ENCODE measurements at regions not wholly inside any gene's neighbourhood (a gene's known extent, or its start where the extent isn't known, plus 50 kb on each side); places are given as distances from the start of the nearest gene placed in this dataset.

DNA sequence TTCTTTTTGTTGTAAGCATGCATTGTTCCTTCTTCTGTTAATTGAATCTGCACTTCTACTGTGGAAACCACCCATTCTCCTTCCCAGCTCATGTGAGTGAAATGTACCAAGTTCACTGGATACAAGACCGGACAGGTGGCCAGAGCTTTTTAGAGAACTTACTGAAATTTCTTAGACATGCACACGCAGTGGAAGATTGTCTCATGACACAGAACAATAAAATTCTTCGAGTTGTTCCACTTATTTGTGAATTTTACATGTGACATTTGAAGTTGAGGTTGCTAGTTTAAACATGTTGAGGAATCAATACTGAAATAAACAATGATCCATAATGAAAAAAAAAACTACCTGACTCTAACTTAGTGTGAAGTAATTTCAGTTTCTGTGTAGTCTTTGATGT lies 568.0 kb downstream of the TECRL start:
- no peaks in the 10 kb centered on the region for H3K79me2 ChIP-seq (replicated peaks; ENCODE audit: insufficient read depth)
- H3K36me3 Mint-ChIP-seq (ENCODE audit: low read depth), result no peaks in the 10 kb centered on the region
- H3K4me3 Mint-ChIP-seq, result no peak overlapping the region
- no peaks in the 10 kb centered on the region for H3K4me1 Mint-ChIP-seq
- no peak overlapping the region for H2AFZ ChIP-seq
- DNase-seq (ENCODE audit: low spot score), result no peak
- no peak for ATAC-seq
- no peaks in the 10 kb centered on the region for H3F3A ChIP-seq (replicated peaks; ENCODE audit: low read depth)
- H3K27me3 ChIP-seq (ENCODE audit: insufficient read depth), result no peaks in the 10 kb centered on the region
- H3K9me3 Mint-ChIP-seq, result no peaks in the 10 kb centered on the region
- no peak overlapping the region for H3K27ac Mint-ChIP-seq
- no peak overlapping the region for H3K4me2 ChIP-seq
- TF ChIP-seq, protein P1, sequence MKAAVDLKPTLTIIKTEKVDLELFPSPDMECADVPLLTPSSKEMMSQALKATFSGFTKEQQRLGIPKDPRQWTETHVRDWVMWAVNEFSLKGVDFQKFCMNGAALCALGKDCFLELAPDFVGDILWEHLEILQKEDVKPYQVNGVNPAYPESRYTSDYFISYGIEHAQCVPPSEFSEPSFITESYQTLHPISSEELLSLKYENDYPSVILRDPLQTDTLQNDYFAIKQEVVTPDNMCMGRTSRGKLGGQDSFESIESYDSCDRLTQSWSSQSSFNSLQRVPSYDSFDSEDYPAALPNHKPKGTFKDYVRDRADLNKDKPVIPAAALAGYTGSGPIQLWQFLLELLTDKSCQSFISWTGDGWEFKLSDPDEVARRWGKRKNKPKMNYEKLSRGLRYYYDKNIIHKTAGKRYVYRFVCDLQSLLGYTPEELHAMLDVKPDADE (IDR thresholded peaks at IDR 0.05), result no peak
- no peak overlapping the region for H3K27ac ChIP-seq (ENCODE audit: low read depth)
- no peaks in the 10 kb centered on the region for H3K4me1 ChIP-seq (ENCODE audit: insufficient read depth)
- H3K9me2 ChIP-seq (ENCODE audit: insufficient read depth), result no peaks in the 10 kb centered on the region
- no peaks in the 10 kb centered on the region for H3K36me3 ChIP-seq (ENCODE audit: insufficient read depth)
- no peak overlapping the region for H3K4me3 ChIP-seq
- H3K27me3 Mint-ChIP-seq (ENCODE audit: insufficient read depth, low read depth, poor library complexity), result peaks cover 2% of the 10 kb centered on the region
- no peaks in the 10 kb centered on the region for H4K20me1 ChIP-seq (replicated peaks; ENCODE audit: insufficient read depth)

DNA sequence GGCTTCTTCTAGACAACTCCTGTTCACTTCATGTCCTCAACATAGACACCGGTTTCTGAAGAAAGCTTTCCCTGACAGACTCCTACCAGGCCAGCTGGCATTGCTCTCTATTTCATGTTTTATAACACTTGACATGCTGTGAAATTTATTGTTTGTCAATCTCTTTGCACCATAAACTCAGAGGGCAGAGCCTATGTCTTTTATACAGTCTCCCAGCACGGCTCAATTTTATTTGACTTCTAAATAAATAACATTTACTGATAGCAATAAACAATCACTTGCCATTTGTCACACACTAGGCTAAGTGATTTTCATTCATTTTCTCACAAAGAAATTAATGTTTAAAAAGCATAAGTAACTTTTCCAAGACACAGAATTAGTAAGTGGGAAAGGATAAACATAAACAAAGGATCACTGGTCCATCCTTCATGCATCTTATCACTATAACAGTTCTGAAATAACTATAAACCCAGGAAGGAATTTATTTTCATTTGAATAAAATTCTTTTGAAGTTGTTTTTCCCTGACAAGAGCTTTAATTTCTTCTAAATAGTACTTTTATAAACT lies 577.6 kb downstream of the TECRL start:
- Histone ChIP-seq H3F3A (replicated peaks; ENCODE audit: low read depth) (no peaks in the 10 kb centered on the region), H3K27ac (ENCODE audit: low read depth) (no peak overlapping the region), H3K9me2 (ENCODE audit: insufficient read depth) (no peaks in the 10 kb centered on the region), H3K4me1 (ENCODE audit: insufficient read depth) (no peaks in the 10 kb centered on the region; the same call in 1 of the 2 replicates), H3K4me2 (no peak overlapping the region), H2AFZ (no peak overlapping the region), H4K20me1 (replicated peaks; ENCODE audit: insufficient read depth) (no peaks in the 10 kb centered on the region), H3K4me3 (no peak overlapping the region), H3K27me3 (ENCODE audit: insufficient read depth) (no peaks in the 10 kb centered on the region), H3K36me3 (ENCODE audit: insufficient read depth) (no peaks in the 10 kb centered on the region), H3K79me2 (replicated peaks; ENCODE audit: insufficient read depth) (no peaks in the 10 kb centered on the region)
- Mint-ChIP-seq H3K4me3 (no peak overlapping the region), H3K4me1 (peaks cover 7% of the 10 kb centered on the region; the same call in 2 of the 3 replicates), H3K9me3 (no peaks in the 10 kb centered on the region), H3K27me3 (ENCODE audit: insufficient read depth, low read depth, poor library complexity) (peaks cover under 1% of the 10 kb centered on the region), H3K36me3 (ENCODE audit: low read depth) (no peaks in the 10 kb centered on the region), H3K27ac (no peak overlapping the region)
- ATAC-seq, result no peak
- no peak for DNase-seq (ENCODE audit: low spot score)
- TF ChIP-seq, protein P2, sequence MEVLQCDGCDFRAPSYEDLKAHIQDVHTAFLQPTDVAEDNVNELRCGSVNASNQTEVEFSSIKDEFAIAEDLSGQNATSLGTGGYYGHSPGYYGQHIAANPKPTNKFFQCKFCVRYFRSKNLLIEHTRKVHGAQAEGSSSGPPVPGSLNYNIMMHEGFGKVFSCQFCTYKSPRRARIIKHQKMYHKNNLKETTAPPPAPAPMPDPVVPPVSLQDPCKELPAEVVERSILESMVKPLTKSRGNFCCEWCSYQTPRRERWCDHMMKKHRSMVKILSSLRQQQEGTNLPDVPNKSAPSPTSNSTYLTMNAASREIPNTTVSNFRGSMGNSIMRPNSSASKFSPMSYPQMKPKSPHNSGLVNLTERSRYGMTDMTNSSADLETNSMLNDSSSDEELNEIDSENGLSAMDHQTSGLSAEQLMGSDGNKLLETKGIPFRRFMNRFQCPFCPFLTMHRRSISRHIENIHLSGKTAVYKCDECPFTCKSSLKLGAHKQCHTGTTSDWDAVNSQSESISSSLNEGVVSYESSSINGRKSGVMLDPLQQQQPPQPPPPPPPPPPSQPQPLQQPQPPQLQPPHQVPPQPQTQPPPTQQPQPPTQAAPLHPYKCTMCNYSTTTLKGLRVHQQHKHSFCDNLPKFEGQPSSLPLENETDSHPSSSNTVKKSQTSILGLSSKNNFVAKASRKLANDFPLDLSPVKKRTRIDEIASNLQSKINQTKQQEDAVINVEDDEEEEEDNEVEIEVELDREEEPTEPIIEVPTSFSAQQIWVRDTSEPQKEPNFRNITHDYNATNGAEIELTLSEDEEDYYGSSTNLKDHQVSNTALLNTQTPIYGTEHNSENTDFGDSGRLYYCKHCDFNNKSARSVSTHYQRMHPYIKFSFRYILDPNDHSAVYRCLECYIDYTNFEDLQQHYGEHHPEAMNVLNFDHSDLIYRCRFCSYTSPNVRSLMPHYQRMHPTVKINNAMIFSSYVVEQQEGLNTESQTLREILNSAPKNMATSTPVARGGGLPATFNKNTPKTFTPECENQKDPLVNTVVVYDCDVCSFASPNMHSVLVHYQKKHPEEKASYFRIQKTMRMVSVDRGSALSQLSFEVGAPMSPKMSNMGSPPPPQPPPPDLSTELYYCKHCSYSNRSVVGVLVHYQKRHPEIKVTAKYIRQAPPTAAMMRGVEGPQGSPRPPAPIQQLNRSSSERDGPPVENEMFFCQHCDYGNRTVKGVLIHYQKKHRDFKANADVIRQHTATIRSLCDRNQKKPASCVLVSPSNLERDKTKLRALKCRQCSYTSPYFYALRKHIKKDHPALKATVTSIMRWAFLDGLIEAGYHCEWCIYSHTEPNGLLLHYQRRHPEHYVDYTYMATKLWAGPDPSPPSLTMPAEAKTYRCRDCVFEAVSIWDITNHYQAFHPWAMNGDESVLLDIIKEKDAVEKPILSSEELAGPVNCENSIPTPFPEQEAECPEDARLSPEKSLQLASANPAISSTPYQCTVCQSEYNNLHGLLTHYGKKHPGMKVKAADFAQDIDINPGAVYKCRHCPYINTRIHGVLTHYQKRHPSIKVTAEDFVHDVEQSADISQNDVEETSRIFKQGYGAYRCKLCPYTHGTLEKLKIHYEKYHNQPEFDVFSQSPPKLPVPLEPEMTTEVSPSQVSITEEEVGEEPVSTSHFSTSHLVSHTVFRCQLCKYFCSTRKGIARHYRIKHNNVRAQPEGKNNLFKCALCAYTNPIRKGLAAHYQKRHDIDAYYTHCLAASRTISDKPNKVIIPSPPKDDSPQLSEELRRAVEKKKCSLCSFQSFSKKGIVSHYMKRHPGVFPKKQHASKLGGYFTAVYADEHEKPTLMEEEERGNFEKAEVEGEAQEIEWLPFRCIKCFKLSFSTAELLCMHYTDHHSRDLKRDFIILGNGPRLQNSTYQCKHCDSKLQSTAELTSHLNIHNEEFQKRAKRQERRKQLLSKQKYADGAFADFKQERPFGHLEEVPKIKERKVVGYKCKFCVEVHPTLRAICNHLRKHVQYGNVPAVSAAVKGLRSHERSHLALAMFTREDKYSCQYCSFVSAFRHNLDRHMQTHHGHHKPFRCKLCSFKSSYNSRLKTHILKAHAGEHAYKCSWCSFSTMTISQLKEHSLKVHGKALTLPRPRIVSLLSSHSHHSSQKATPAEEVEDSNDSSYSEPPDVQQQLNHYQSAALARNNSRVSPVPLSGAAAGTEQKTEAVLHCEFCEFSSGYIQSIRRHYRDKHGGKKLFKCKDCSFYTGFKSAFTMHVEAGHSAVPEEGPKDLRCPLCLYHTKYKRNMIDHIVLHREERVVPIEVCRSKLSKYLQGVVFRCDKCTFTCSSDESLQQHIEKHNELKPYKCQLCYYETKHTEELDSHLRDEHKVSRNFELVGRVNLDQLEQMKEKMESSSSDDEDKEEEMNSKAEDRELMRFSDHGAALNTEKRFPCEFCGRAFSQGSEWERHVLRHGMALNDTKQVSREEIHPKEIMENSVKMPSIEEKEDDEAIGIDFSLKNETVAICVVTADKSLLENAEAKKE (CRISPR knock-in tag; IDR thresholded peaks at IDR 0.05), result no peak
- no peak for TF ChIP-seq ZNF114 (CRISPR knock-in tag; IDR thresholded peaks at IDR 0.05)
- TF ChIP-seq JUNB (IDR thresholded peaks at IDR 0.05; ENCODE audit: unreplicated experiment), result no peak
- no peak for TF ChIP-seq STAT1 (IDR thresholded peaks at IDR 0.05; ENCODE audit: unreplicated experiment)
- TF ChIP-seq ZNF331 (CRISPR knock-in tag; IDR thresholded peaks at IDR 0.05; ENCODE audit: low read depth), result no peak
- no peak for TF ChIP-seq EZH2phosphoT487 (IDR thresholded peaks at IDR 0.05; ENCODE audit: unreplicated experiment)
- TF ChIP-seq POLR2AphosphoS5 (IDR thresholded peaks at IDR 0.05; ENCODE audit: low read depth), result no peak
- TF ChIP-seq EZH2 (IDR thresholded peaks at IDR 0.05; ENCODE audit: low read depth, unreplicated experiment), result no peak
- TF ChIP-seq NANOG (IDR thresholded peaks at IDR 0.05; ENCODE audit: borderline replicate concordance), result no peak
- TF ChIP-seq, protein P3, sequence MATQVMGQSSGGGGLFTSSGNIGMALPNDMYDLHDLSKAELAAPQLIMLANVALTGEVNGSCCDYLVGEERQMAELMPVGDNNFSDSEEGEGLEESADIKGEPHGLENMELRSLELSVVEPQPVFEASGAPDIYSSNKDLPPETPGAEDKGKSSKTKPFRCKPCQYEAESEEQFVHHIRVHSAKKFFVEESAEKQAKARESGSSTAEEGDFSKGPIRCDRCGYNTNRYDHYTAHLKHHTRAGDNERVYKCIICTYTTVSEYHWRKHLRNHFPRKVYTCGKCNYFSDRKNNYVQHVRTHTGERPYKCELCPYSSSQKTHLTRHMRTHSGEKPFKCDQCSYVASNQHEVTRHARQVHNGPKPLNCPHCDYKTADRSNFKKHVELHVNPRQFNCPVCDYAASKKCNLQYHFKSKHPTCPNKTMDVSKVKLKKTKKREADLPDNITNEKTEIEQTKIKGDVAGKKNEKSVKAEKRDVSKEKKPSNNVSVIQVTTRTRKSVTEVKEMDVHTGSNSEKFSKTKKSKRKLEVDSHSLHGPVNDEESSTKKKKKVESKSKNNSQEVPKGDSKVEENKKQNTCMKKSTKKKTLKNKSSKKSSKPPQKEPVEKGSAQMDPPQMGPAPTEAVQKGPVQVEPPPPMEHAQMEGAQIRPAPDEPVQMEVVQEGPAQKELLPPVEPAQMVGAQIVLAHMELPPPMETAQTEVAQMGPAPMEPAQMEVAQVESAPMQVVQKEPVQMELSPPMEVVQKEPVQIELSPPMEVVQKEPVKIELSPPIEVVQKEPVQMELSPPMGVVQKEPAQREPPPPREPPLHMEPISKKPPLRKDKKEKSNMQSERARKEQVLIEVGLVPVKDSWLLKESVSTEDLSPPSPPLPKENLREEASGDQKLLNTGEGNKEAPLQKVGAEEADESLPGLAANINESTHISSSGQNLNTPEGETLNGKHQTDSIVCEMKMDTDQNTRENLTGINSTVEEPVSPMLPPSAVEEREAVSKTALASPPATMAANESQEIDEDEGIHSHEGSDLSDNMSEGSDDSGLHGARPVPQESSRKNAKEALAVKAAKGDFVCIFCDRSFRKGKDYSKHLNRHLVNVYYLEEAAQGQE (IDR thresholded peaks at IDR 0.05; ENCODE audit: unreplicated experiment), result no peak
